Ishikawa (cell line): ENCODE measurements at regions not wholly inside any gene's neighbourhood (a gene's known extent, or its start where the extent isn't known, plus 50 kb on each side); places are given as distances from the start of the nearest gene placed in this dataset.

Experiments used
- CEBPB ChIP-seq: IDR thresholded peaks from 2 replicates; pipeline ENCODE4 v1.6.1; 2012
- CREB1 ChIP-seq: IDR thresholded peaks from 2 replicates; pipeline ENCODE4 v1.6.1; 2012; ENCODE audit warnings: low read depth
- EGR1 ChIP-seq: IDR thresholded peaks from 2 replicates; pipeline ENCODE4 v1.6.1; 2012
- EP300 ChIP-seq: IDR thresholded peaks from 2 replicates; pipeline ENCODE4 v1.6.1; 2012; ENCODE audit warnings: borderline replicate concordance
- NFIC ChIP-seq: IDR thresholded peaks from 2 replicates; pipeline ENCODE4 v1.6.1; 2012
- RAD21 ChIP-seq: IDR thresholded peaks from 2 replicates; pipeline ENCODE4 v1.6.1; 2012; ENCODE audit warnings: low read depth
- TAF1 ChIP-seq: IDR thresholded peaks from 2 replicates; pipeline ENCODE4 v1.6.1; 2012; ENCODE audit warnings: low read depth, mild to moderate bottlenecking
- TCF12 ChIP-seq: IDR thresholded peaks from 2 replicates; pipeline ENCODE4 v1.6.1; 2012; ENCODE audit warnings: low read depth
- YY1 ChIP-seq: IDR thresholded peaks from 2 replicates; pipeline ENCODE4 v1.6.1; 2012; ENCODE audit warnings: low read depth
- ZBTB7A ChIP-seq: IDR thresholded peaks from 2 replicates; pipeline ENCODE4 v1.6.1; 2012; ENCODE audit warnings: low read depth
- TF ChIP-seq, protein P1 (sequence below): IDR thresholded peaks from 2 replicates; pipeline ENCODE4 v1.6.1; 2012
- TF ChIP-seq, protein P2 (sequence below): IDR thresholded peaks from 2 replicates; pipeline ENCODE4 v1.6.1; 2012; ENCODE audit warnings: low read depth, mild to moderate bottlenecking

DNA sequence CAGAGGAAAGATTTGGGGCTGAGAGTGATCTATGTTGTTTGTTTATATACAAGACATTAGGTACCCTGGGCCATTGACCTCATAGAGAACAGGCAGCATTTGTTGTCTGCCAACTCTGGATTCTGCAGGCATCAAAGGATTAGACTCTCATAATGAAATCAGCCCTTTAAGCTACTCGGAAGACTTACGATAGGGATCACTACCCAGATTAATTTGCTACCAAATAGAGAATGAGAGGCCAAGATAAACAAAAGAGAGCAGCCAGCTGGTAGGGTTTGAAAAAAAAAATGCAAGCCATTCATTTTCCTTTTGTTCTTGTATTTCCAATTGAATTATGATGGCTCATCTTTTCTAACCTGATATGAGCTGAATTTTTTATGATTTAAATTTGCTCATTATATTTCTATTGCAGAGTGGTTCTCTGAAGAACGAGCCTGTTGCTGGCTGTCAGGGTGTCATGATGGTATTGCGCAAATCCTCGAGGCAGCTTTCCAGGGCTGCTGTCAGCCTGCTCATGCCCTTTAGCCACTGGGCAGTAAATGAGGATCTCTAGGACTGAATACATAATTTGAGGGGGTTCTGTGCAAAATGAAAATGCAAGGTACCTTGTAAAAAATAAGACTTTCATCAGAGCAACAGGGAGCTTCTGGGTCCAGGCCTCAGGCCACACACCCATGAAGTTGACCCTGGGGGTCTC lies 116.4 kb upstream of the KCNJ15 start:
- no peak for TF ChIP-seq RAD21
- no peak for TF ChIP-seq YY1
- TF ChIP-seq, protein P1, sequence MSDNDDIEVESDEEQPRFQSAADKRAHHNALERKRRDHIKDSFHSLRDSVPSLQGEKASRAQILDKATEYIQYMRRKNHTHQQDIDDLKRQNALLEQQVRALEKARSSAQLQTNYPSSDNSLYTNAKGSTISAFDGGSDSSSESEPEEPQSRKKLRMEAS, result no peak
- TF ChIP-seq EGR1, result no peak
- no peak for TF ChIP-seq TAF1
- TF ChIP-seq CREB1, result no peak
- TF ChIP-seq CEBPB, result peak; percentile 66
- TF ChIP-seq, protein P2, sequence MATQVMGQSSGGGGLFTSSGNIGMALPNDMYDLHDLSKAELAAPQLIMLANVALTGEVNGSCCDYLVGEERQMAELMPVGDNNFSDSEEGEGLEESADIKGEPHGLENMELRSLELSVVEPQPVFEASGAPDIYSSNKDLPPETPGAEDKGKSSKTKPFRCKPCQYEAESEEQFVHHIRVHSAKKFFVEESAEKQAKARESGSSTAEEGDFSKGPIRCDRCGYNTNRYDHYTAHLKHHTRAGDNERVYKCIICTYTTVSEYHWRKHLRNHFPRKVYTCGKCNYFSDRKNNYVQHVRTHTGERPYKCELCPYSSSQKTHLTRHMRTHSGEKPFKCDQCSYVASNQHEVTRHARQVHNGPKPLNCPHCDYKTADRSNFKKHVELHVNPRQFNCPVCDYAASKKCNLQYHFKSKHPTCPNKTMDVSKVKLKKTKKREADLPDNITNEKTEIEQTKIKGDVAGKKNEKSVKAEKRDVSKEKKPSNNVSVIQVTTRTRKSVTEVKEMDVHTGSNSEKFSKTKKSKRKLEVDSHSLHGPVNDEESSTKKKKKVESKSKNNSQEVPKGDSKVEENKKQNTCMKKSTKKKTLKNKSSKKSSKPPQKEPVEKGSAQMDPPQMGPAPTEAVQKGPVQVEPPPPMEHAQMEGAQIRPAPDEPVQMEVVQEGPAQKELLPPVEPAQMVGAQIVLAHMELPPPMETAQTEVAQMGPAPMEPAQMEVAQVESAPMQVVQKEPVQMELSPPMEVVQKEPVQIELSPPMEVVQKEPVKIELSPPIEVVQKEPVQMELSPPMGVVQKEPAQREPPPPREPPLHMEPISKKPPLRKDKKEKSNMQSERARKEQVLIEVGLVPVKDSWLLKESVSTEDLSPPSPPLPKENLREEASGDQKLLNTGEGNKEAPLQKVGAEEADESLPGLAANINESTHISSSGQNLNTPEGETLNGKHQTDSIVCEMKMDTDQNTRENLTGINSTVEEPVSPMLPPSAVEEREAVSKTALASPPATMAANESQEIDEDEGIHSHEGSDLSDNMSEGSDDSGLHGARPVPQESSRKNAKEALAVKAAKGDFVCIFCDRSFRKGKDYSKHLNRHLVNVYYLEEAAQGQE, result no peak
- no peak for TF ChIP-seq NFIC
- no peak for TF ChIP-seq ZBTB7A
- no peak for TF ChIP-seq TCF12
- TF ChIP-seq EP300, result no peak
